ENCODE measurements at regions not wholly inside any gene's neighbourhood (a gene's known extent, or its start where the extent isn't known, plus 50 kb on each side); places are given as distances from the start of the nearest gene placed in this dataset.
"Not testable (repeated sequence)": the region's sequence is repeated elsewhere in the genome, so short reads cannot be mapped to it uniquely, and the experiment has no call there.

GRCh38 chr1:120524416-120524815, 109.6 kb downstream of the NBPF8 start:
- not testable (repeated sequence) for TF ChIP-seq POLR2A (IDR thresholded peaks at IDR 0.05; ENCODE audit: borderline replicate concordance, extremely low read depth, insufficient read depth, insufficient read length); CTCF (IDR thresholded peaks at IDR 0.05 in 2 of 3, conservative IDR thresholded peaks at IDR 0.05 in 1 of 3; ENCODE audit: borderline replicate concordance in 1 of 3, insufficient read depth in 1 of 3, low read depth in 2 of 3, low read length in 2 of 3); EZH2 (IDR thresholded peaks at IDR 0.05); POLR2AphosphoS5 (IDR thresholded peaks at IDR 0.05; ENCODE audit: low read depth, low read length)
- TF ChIP-seq, protein P1, sequence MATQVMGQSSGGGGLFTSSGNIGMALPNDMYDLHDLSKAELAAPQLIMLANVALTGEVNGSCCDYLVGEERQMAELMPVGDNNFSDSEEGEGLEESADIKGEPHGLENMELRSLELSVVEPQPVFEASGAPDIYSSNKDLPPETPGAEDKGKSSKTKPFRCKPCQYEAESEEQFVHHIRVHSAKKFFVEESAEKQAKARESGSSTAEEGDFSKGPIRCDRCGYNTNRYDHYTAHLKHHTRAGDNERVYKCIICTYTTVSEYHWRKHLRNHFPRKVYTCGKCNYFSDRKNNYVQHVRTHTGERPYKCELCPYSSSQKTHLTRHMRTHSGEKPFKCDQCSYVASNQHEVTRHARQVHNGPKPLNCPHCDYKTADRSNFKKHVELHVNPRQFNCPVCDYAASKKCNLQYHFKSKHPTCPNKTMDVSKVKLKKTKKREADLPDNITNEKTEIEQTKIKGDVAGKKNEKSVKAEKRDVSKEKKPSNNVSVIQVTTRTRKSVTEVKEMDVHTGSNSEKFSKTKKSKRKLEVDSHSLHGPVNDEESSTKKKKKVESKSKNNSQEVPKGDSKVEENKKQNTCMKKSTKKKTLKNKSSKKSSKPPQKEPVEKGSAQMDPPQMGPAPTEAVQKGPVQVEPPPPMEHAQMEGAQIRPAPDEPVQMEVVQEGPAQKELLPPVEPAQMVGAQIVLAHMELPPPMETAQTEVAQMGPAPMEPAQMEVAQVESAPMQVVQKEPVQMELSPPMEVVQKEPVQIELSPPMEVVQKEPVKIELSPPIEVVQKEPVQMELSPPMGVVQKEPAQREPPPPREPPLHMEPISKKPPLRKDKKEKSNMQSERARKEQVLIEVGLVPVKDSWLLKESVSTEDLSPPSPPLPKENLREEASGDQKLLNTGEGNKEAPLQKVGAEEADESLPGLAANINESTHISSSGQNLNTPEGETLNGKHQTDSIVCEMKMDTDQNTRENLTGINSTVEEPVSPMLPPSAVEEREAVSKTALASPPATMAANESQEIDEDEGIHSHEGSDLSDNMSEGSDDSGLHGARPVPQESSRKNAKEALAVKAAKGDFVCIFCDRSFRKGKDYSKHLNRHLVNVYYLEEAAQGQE (IDR thresholded peaks at IDR 0.05; ENCODE audit: low read depth): not testable (repeated sequence)

Data from HCT116 (cell line).